ENCODE measurements at regions not wholly inside any gene's neighbourhood (a gene's known extent, or its start where the extent isn't known, plus 50 kb on each side); places are given as distances from the start of the nearest gene placed in this dataset.

DNA sequence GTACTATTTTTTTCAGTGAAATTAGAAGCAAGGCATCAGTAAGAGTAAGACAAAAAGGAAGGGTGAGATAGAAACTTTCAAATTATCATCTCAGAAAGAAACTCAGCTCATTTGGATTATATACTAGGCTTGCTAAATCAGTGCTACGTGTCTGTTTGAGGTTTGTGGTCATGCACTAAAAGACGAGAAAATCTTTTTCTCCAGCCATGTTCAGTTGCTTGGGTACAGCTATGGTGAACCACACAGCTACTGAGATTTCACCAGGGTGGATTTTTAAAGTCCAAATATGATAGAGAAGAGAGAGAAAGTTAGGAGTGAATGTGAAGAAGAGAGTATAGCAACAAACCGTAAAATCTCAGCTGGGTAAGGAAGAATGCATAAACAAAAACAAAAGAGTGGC lies 161.6 kb downstream of the PTH2R start:
- H3K27ac ChIP-seq = no peak overlapping the region
- H3K79me2 ChIP-seq = no peaks in the 10 kb centered on the region
- no peaks in the 10 kb centered on the region for H3K4me1 ChIP-seq
- H3K4me3 ChIP-seq (ENCODE audit: low read depth, low read length) = no peak overlapping the region
- H2AFZ ChIP-seq = no peak overlapping the region
- no peak overlapping the region for H3K9ac ChIP-seq
- no peaks in the 10 kb centered on the region for H3K27me3 ChIP-seq (ENCODE audit: control insufficient read depth, insufficient read depth, low read length)
- H3K36me3 ChIP-seq (ENCODE audit: control insufficient read depth, insufficient read depth, low read length) = no peaks in the 10 kb centered on the region
- no peak for TF ChIP-seq CTCF (IDR thresholded peaks at IDR 0.05)
- no peaks in the 10 kb centered on the region for H3K9me3 ChIP-seq (ENCODE audit: control insufficient read depth, low read length)
- H3K4me2 ChIP-seq (ENCODE audit: low read length) = no peak overlapping the region

GRCh38 chr2:208570066-208570465 lies 163.5 kb downstream of the PTH2R start:
- Histone ChIP-seq H3K36me3 (ENCODE audit: control insufficient read depth, insufficient read depth, low read length) (no peaks in the 10 kb centered on the region), H3K4me1 (no peaks in the 10 kb centered on the region), H3K9ac (no peak overlapping the region), H2AFZ (no peak overlapping the region), H3K79me2 (no peaks in the 10 kb centered on the region), H3K4me2 (ENCODE audit: low read length) (no peak overlapping the region), H3K27ac (no peak overlapping the region), H3K27me3 (ENCODE audit: control insufficient read depth, insufficient read depth, low read length) (no peaks in the 10 kb centered on the region), H3K9me3 (ENCODE audit: control insufficient read depth, low read length) (no peaks in the 10 kb centered on the region), H3K4me3 (ENCODE audit: low read depth, low read length) (no peak overlapping the region)
- TF ChIP-seq CTCF (IDR thresholded peaks at IDR 0.05) = no peak

DNA sequence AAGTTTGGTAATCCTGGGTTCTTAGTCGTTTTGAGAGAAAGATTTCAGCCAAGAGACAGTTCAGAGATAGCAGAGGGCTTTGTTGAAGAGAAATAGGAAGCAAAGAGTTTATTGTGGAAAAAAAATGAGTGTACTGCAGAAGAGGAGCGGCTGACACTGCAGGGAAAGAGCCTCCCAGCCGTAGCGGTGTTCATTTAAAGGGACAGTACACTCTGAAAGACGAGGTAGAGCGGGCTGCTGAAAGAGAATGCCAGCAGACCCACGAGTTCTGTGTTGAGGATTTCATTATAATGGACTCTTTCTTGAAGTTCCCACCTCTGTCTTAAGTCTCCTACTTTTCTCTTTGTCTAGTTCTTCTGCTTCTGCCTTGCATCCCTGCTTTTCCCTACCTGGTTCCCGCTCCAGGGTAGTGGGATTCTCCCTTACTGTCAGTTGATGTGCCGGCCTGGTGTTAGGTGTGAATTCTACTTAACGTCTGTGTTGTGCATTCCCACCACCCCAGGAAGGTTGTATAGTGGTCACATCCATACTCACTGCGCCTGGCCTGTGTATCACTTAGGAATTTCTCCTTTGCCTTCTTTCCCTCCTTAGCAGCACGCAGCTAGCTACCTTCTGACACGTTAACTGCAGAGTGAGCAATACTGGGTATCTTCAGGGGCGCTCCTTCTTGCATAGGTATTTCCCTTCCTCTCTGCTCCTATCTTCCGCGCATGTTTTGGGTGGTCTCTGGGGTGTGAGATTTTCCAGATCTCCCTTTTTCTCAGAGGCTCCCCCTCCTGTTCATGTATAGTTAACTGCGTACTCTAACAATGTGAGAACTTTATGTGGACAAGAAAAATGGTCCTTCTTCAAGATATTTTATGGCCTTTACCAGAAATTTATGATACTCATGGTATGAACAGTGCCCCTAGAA lies 164.5 kb downstream of the PTH2R start:
- no peak overlapping the region for H3K4me2 ChIP-seq (ENCODE audit: low read length)

GRCh38 chr2:208571764-208572131 lies 165.2 kb downstream of the PTH2R start:
- no peaks in the 10 kb centered on the region for H3K36me3 ChIP-seq (ENCODE audit: control insufficient read depth, insufficient read depth, low read length)

More for the DNA sequence above, 164.5 kb downstream of the PTH2R start:
- no peaks in the 10 kb centered on the region for H3K27me3 ChIP-seq (ENCODE audit: control insufficient read depth, insufficient read depth, low read length)
- TF ChIP-seq CTCF (IDR thresholded peaks at IDR 0.05) = no peak
- no peak overlapping the region for H3K4me3 ChIP-seq (ENCODE audit: low read depth, low read length)
- no peak overlapping the region for H3K27ac ChIP-seq
- H3K79me2 ChIP-seq = no peaks in the 10 kb centered on the region
- no peak overlapping the region for H3K9ac ChIP-seq
- H2AFZ ChIP-seq = no peak overlapping the region
- no peaks in the 10 kb centered on the region for H3K9me3 ChIP-seq (ENCODE audit: control insufficient read depth, low read length)
- no peaks in the 10 kb centered on the region for H3K36me3 ChIP-seq (ENCODE audit: control insufficient read depth, insufficient read depth, low read length)
- H3K4me1 ChIP-seq = no peaks in the 10 kb centered on the region

More at GRCh38 chr2:208571764-208572131, 165.2 kb downstream of the PTH2R start:
- H3K27me3 ChIP-seq (ENCODE audit: control insufficient read depth, insufficient read depth, low read length) = no peaks in the 10 kb centered on the region
- no peaks in the 10 kb centered on the region for H3K4me1 ChIP-seq
- H3K79me2 ChIP-seq = no peaks in the 10 kb centered on the region
- H3K4me2 ChIP-seq (ENCODE audit: low read length) = no peak overlapping the region
- TF ChIP-seq CTCF (IDR thresholded peaks at IDR 0.05) = no peak
- no peak overlapping the region for H2AFZ ChIP-seq
- H3K27ac ChIP-seq = no peak overlapping the region
- H3K9ac ChIP-seq = no peak overlapping the region
- H3K9me3 ChIP-seq (ENCODE audit: control insufficient read depth, low read length) = no peaks in the 10 kb centered on the region
- H3K4me3 ChIP-seq (ENCODE audit: low read depth, low read length) = no peak overlapping the region
